ENCODE measurements at regions not wholly inside any gene's neighbourhood (a gene's known extent, or its start where the extent isn't known, plus 50 kb on each side); places are given as distances from the start of the nearest gene placed in this dataset.

GRCh38 chr13:82374719-82375118 lies 1507.6 kb downstream of the SLITRK1 start:
- DNase-seq (ENCODE audit: low read depth in 2 of 2) = no peak

GRCh38 chr13:82370316-82370715 lies 1512.0 kb downstream of the SLITRK1 start:
- no peak for DNase-seq (ENCODE audit: low read depth in 2 of 2)

DNA sequence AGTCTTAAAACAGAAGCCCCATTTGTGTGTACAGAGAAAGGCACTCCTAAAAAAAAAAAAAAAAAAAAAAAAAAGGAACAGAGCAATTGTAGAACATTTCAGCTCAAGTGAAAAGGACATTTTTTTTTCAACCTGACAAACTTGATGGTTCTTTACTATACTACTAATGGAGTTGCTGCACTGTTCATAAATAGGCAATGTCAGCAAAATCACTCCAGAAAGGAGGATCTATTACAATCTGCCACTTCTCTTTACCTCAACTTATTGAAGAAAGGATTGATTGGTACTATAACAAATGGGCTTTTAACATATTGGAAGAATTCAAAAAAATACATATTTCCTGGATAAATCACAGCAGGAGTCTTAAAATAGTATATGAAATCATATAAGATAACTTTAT lies 1517.7 kb downstream of the SLITRK1 start:
- DNase-seq (ENCODE audit: low read depth in 2 of 2) = no peak

DNA sequence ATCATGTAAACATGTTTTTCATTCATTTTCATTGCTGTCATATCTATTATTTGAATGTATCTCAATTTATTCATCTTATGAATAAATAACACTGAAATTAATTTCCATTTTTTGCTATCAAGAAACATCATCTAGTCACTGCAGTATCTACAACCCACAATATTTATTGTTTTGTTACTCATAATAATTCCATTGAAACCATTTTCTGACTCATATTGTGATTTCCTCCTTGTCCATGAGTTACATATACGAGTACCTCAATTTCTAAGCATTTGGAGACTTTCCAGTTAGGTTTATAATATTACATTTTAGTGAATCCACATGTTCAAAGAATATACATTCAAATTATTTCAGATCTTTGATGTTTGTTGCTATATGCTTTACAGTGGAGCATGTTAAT lies 1524.0 kb downstream of the SLITRK1 start:
- no peak for DNase-seq (ENCODE audit: low read depth in 2 of 2)

DNA sequence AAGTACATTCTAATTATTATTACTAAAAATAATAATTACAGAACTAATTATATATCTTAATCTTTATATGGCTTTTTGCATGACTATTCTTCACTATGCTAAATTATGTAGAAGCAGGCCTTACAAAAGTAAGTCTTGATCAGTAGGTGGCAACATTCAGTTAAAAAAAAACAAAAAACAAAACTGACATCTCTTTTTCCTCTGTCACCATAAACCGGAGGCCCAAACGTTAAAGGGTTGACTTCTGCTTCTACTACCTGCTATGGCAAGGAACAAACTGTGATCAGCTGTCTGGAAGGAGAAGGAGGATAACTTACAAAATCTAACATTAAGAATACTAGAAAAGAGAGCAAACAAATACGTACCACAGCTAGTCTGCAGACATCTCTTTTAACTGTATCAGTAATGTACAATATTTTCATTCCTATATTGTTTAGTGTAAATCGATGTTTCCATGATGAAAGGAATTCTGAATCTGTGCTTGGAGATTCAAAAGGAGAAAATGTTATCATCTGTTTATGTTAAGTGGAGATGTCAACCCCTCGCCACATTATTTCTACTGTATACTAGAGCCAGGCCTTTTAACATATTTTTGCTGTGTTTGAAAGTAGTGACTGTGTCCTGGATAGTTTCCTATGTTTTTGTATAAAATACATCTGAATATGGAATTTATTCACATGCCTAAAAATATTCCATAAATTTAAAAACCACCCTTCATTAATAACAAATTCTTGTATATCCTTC lies 1525.4 kb downstream of the SLITRK1 start:
- no peak for DNase-seq (ENCODE audit: low read depth in 2 of 2)

DNA sequence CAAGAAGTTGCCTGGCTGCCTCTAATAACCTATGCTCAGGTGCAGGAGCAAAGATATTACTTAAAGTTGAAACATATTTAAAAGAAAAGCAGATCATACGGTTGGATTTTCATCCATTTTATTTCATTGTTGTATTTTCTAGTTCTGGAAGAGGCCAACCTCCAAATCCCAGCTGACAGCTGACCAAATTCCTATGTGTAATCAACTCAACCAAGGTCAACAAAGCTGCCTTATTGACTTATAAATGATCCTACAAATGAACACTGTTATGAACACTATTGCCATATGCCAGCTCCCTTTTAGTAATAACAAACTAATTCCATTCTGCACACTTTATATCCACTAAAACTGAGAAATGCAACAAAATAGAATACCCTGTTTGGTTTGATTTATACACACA lies 1537.4 kb downstream of the SLITRK1 start:
- no peak for DNase-seq (ENCODE audit: low read depth in 2 of 2)

DNA sequence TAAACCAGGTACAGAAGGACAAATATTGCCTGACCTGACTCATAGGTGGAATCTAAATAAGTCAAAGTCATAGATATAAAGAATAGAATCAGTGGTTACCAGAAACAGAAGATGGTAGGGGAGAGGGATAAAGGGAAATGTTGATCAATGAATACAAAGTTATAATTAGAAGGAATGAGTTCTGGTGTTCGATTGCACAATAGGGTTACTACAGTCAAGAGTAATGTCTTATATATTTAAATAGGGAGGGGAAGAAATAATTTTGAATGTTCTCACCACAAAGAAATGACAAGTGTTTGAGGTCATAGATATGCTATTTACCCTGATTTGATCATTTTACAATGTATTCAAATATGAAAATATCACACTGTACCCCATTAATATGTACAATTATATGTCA lies 1541.2 kb downstream of the SLITRK1 start:
- no peak for DNase-seq (ENCODE audit: low read depth in 2 of 2)

DNA sequence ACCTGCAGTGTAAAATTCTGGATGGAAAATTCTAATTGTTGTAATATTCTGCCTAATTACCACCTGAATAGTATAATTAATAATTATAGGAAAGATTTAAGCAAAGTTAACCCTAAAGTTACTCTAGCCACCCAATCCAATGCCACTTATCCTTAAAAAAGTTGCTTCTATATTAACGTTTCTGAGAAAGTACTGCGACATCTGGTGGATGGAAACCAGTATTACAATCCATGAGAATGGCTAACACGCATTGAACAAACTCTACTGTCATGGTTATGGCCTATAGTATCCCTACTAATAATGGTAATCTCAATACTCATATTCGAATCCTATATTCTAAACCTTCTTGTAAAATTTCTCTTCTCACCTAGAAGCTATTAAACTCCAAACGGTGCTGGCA lies 1551.8 kb downstream of the SLITRK1 start:
- no peak for DNase-seq (ENCODE audit: low read depth in 2 of 2)

GRCh38 chr13:82323101-82323500 lies 1559.2 kb downstream of the SLITRK1 start:
- no peak for DNase-seq (ENCODE audit: low read depth in 2 of 2)

DNA sequence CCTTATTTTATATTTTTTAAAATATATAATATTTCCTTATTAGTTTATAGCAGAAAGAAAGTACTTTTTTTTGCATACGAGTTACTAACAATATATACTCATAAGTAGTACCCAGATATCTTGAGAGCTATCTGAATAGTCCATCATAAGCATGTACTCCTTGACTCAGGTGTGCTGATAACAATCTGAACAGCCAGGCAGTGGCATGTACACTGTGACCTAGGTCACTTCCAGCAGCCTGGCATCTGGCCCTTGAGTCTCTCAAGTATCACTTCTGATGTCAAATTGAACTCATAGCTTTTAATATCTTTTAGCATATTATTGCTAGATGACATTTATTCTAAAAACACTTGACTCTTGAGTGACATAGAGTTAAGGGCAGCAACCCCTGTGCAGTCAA lies 1576.7 kb downstream of the SLITRK1 start:
- DNase-seq (ENCODE audit: low read depth in 2 of 2) = no peak

- DNase-seq (ENCODE audit: low read depth in 2 of 2) = no peak
Measured at GRCh38 chr13:82298106-82298505, 1584.2 kb downstream of the SLITRK1 start.

- no peak for DNase-seq (ENCODE audit: low read depth in 2 of 2)
Measured at GRCh38 chr13:82294226-82294625, 1588.0 kb downstream of the SLITRK1 start.

- DNase-seq (ENCODE audit: low read depth in 2 of 2) = no peak
Measured at GRCh38 chr13:82292334-82292733, 1589.9 kb downstream of the SLITRK1 start.

DNA sequence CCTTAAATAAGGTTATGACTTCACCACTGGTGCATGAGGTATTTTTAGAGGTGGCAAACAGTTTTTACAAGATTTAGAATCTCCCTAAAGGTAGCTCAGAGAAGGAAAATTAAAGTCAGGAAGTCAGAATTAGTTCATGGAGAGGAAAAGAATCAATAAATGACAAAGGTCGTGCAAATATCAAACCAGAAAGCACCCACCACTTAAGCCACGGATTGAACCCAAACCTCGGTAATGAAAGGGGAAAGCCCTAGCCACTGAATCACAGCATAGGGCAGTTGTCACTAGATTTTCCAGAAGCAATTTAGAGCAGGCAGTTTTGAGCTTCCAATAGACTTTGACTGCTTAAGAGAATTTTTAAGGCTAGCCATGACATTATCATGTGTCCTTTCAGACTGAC lies 1590.4 kb downstream of the SLITRK1 start:
- DNase-seq (ENCODE audit: low read depth in 2 of 2) = no peak

- DNase-seq (ENCODE audit: low read depth in 2 of 2) = no peak
Measured at GRCh38 chr13:82275644-82276043, 1606.6 kb downstream of the SLITRK1 start.

- DNase-seq (ENCODE audit: low read depth in 2 of 2) = no peak
Measured at GRCh38 chr13:82259284-82259683, 1623.0 kb downstream of the SLITRK1 start.

DNA sequence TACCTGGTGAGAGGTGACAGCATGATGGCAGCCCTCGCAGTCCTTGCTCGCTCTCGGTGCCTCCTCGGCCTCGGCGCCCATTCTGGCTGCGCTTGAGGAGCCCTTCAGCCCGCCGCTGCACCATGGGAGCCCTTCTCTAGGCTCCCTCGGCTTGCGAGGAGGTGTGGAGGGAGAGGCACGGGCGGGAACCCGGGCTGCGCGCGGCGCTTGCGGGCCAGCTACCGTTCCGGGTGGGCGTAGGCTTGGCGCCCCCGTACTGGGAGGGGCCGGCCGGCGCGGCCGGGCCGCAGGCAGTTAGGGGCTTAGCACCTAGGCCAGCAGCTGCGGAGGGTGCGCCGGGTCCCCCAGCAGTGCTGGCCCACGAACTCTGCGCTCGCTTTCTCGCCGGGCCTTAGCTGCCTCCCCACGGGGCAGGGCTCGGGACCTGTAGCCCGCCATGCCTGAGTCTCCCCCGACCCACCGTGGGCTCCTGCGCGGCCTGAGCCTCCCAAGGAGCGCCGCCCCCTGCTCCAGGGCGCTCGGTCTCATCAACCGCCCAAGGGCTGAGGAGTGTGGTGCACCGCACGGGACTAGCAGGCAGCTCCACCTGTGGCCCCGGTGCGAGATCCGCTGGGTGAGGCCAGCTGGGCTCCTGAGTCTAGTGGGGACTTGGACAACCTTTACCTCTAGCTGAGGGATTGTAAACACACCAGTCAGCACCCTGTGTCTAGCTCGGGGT lies 1624.3 kb downstream of the SLITRK1 start:
- DNase-seq (ENCODE audit: low read depth in 2 of 2) = no peak

DNA sequence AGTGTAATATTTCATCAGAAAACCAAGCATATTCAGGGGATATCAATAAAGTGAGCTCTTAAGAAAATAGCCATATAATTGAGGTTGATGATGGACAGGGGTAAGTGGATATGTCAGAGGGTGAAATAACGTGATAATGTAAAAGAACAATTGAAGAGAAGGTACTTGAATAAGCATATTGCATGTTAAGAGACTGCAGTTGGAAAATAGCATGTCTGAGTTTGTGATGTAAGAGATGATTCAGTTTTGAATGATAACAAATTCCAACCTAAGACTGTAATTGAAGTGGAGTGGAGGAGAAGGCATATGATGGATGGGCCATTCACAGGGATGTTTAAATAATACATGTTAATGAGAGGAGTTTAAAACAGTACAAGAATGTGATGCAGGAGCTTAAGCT lies 1633.5 kb downstream of the SLITRK1 start:
- no peak for DNase-seq (ENCODE audit: low read depth in 2 of 2)

DNA sequence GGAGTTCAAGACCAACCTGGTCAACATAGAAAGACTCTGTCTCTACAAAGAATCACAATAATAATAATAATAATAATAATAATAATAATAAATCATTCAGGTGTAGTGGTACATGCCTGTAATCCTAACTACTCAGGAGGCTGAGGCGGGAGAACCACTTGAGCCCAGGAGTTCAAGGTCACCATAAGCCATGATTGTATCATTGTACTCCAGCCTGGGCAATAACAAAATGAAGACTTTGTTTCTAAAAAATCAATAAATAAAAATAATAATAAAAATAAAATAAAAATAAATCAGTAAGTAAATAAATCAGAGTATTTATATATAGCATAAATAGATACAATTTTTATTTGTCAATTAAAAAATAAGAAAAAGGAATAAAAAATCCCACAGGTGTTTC lies 1636.4 kb downstream of the SLITRK1 start:
- no peak for DNase-seq (ENCODE audit: low read depth in 2 of 2)

DNA sequence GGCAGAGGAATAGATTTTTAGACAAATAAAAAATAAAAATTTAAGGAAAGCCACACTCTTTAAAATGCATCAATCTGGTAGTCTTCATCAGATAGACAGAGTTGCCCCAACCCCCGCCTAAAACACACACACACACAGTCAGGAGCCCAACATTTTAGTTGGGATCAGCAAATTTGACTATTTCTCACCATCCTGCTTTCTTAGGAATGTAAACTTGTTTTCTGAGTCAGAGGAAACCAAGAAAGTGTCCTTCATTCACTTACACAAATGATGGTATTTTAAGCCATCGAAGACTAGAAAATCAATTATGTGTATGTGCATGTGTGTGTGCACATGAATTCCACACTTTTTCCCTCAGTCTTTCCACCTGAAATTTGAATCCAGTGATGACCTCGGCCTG lies 1657.5 kb downstream of the SLITRK1 start:
- DNase-seq (ENCODE audit: low read depth in 2 of 2) = no peak

DNA sequence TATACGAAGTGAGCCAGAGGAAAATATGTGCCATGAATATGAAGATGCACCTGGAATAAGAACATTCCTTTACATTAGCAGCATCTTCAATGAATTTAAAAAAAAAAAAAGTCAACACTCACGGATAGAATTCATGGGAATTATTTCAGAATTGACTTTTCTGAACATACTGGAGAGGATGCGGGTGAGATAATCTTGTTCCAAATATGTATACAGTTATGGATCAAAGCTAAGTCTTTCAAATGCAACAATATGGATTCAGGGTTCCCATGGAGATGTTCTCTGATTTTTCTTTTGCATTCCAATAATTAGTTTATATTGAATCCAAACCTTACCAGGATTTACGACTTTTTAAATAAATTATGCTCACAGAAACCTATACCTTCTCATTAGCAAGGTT lies 1660.7 kb downstream of the SLITRK1 start:
- DNase-seq (ENCODE audit: low read depth in 2 of 2) = no peak

DNA sequence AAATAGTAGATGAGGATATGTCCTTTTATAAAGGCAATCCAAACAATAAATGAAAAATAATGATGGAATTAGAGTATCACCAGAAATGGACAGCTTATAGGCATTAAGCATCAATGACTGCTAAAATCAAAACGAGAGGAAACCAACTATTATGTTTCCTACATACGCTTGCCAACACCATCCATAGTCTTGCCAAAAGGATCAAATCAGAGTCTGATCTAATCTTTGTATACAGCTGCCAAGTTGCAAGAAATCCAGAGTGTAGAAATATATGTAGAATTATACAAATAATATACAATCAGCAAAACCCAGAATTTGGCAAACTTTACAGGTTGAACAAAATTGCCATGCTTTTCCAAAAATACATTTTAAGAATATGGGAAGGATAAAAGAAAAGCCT lies 1661.6 kb downstream of the SLITRK1 start:
- no peak for DNase-seq (ENCODE audit: low read depth in 2 of 2)

DNA sequence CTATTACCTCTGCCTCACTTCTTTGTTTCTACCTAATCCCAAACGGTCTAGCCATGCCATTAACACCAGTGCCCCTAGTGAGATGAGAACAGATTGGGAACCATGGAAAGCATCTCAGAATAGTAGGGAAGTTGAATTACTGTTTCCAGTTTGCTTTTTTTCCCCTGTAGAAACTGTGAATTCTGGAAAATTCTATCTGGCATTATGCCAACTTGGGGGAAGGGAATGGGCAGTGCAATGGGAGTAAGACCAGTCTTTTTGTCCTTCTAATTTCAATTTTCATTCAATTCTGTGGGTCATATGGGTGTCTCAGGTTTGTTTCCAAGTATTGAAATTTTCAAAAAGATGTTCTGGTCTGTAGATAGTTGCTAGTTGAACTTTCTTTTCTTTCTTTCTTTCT lies 1666.1 kb downstream of the SLITRK1 start:
- DNase-seq (ENCODE audit: low read depth in 2 of 2) = no peak

GRCh38 chr13:82214341-82214740 lies 1667.9 kb downstream of the SLITRK1 start:
- no peak for DNase-seq (ENCODE audit: low read depth in 2 of 2)
